ENCODE measurements at regions not wholly inside any gene's neighbourhood (a gene's known extent, or its start where the extent isn't known, plus 50 kb on each side); places are given as distances from the start of the nearest gene placed in this dataset.

DNA sequence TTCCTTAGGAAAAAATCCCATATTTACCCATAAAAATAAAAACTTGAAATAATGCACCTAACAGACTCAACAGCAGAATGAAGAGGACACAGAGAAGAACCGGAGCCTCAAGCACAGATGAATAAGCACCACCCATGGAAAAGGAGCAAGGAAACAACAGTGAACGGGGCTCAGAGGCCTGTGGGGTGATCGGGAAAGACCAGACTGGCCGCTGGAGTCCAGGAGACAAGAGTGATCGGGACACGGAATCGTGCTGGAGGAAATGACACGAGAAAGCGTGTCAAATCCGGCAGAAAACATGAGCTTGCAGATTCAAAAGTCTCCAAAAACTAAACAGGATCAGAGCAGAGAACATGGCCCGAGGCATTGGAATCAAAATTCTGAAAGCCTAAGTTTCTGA is 448.0 kb upstream of the SALL3 start:
- TF ChIP-seq, protein P1, sequence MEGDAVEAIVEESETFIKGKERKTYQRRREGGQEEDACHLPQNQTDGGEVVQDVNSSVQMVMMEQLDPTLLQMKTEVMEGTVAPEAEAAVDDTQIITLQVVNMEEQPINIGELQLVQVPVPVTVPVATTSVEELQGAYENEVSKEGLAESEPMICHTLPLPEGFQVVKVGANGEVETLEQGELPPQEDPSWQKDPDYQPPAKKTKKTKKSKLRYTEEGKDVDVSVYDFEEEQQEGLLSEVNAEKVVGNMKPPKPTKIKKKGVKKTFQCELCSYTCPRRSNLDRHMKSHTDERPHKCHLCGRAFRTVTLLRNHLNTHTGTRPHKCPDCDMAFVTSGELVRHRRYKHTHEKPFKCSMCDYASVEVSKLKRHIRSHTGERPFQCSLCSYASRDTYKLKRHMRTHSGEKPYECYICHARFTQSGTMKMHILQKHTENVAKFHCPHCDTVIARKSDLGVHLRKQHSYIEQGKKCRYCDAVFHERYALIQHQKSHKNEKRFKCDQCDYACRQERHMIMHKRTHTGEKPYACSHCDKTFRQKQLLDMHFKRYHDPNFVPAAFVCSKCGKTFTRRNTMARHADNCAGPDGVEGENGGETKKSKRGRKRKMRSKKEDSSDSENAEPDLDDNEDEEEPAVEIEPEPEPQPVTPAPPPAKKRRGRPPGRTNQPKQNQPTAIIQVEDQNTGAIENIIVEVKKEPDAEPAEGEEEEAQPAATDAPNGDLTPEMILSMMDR (IDR thresholded peaks at IDR 0.05): no peak
- no peak for TF ChIP-seq POLR2A (IDR thresholded peaks at IDR 0.05)
